PFSK-1 (cell line): ENCODE measurements at regions not wholly inside any gene's neighbourhood (a gene's known extent, or its start where the extent isn't known, plus 50 kb on each side); places are given as distances from the start of the nearest gene placed in this dataset.

Experiments used
- FOXP2 ChIP-seq: optimal IDR thresholded peaks from 2 replicates; pipeline ENCODE3; 2011; ENCODE audit warnings: borderline replicate concordance, control low read depth, inconsistent platforms; ENCODE audit not compliant: insufficient read depth; ENCODE audit errors: extremely low read length, extremely low read depth
- POLR2AphosphoS5 ChIP-seq: IDR thresholded peaks from 2 replicates; pipeline ENCODE4 v1.6.1; 2012; ENCODE audit warnings: low read depth, mild to moderate bottlenecking, control low read depth, low read length, moderate library complexity
- REST ChIP-seq, 2 experiments: IDR thresholded peaks; 2 replicates each; pipeline versions ENCODE4 v1.6.1 to v1.8.0; 2011 to 2012; ENCODE audit warnings: low read depth in 2 of 2, low read length in 2 of 2, control low read depth in 1 of 2, inconsistent platforms in 1 of 2, mild to moderate bottlenecking in 1 of 2, moderate library complexity in 1 of 2; ENCODE audit not compliant: insufficient read depth in 1 of 2
- SIN3A ChIP-seq: IDR thresholded peaks from 2 replicates; pipeline ENCODE4 v1.6.1; 2012; ENCODE audit warnings: mild to moderate bottlenecking, low read length, moderate library complexity, borderline replicate concordance; ENCODE audit not compliant: insufficient read depth
- TAF1 ChIP-seq: IDR thresholded peaks from 2 replicates; pipeline ENCODE4 v1.6.1; 2012; ENCODE audit warnings: low read length, control low read depth, borderline replicate concordance; ENCODE audit not compliant: insufficient read depth

GRCh38 chr11:80214413-80214812 is 773.6 kb upstream of the TENM4 start:
- no peak for TF ChIP-seq POLR2AphosphoS5
- no peak for TF ChIP-seq TAF1
- TF ChIP-seq REST (IDR thresholded peaks at IDR 0.05; ENCODE audit: insufficient read depth in 1 of 2, low read depth in 2 of 2, low read length in 2 of 2), result no peak
- no peak for TF ChIP-seq FOXP2
- TF ChIP-seq SIN3A, result no peak

DNA sequence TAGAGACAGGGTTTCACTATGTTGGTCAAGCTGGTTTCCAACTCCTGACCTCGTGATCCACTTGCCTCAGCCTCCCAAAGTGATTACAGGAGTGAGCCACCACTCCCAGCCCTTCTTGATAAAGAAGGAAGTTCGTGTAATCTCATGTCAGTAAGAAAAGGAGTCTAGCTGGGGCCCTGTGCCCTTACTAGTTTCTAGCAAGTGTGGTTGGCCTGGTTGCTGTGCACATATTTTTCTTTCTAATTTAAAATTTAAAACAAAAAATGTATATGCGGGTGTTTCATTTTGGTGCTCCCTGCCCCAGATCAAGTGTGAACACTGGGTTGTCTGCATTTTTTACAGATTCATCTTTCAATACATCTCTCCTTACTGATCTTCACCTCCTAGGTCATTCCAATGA is 770.8 kb upstream of the TENM4 start:
- TF ChIP-seq POLR2AphosphoS5, result no peak
- TF ChIP-seq REST (IDR thresholded peaks at IDR 0.05; ENCODE audit: insufficient read depth in 1 of 2, low read depth in 2 of 2, low read length in 2 of 2), result no peak
- no peak for TF ChIP-seq SIN3A
- no peak for TF ChIP-seq FOXP2
- no peak for TF ChIP-seq TAF1

GRCh38 chr11:80204021-80204420 is 763.2 kb upstream of the TENM4 start:
- TF ChIP-seq POLR2AphosphoS5 (no peak), TAF1 (no peak), FOXP2 (no peak), REST (IDR thresholded peaks at IDR 0.05; ENCODE audit: insufficient read depth in 1 of 2, low read depth in 2 of 2, low read length in 2 of 2) (no peak), SIN3A (no peak)

- TF ChIP-seq POLR2AphosphoS5 (no peak), TAF1 (no peak), REST (IDR thresholded peaks at IDR 0.05; ENCODE audit: insufficient read depth in 1 of 2, low read depth in 2 of 2, low read length in 2 of 2) (no peak), SIN3A (no peak), FOXP2 (no peak)
These were observed 756.2 kb upstream of the TENM4 start for GRCh38 chr11:80196932-80197554.

GRCh38 chr11:80196041-80196440 is 755.2 kb upstream of the TENM4 start:
- TF ChIP-seq FOXP2 (no peak), SIN3A (no peak), TAF1 (no peak), POLR2AphosphoS5 (no peak)
